Neural progenitor cell (in vitro differentiated cells): ENCODE measurements at regions not wholly inside any gene's neighbourhood (a gene's known extent, or its start where the extent isn't known, plus 50 kb on each side); places are given as distances from the start of the nearest gene placed in this dataset.

ENCODE experiments used
- DNase-seq: peaks from one replicate; pipeline ENCODE4 v3.0.0-alpha.2; 2016; ENCODE audit warnings: low spot score
- H2AFZ ChIP-seq: fragments of 200-600 bp; sonication (generic); replicated peaks from 2 replicates; pipeline ENCODE4 v1.6.1; 2016; ENCODE audit warnings: antibody characterized with exemption
- H3F3A ChIP-seq: fragments of 200-600 bp; sonication (generic); 2 replicates; pipeline ENCODE4 v1.6.1; 2016; ENCODE audit warnings: antibody characterized with exemption, low read depth
- H3K27ac ChIP-seq: fragments of 200-600 bp; sonication (generic); 2 replicates; pipeline ENCODE4 v1.5.1; 2016; ENCODE audit warnings: mild to moderate bottlenecking
- H3K27me3 ChIP-seq: fragments of 200-600 bp; sonication (generic); 2 replicates; pipeline ENCODE4 v1.6.1; 2016; ENCODE audit warnings: mild to moderate bottlenecking, moderate library complexity
- H3K36me3 ChIP-seq: fragments of 200-600 bp; sonication (generic); 2 replicates; pipeline ENCODE4 v1.5.1; 2016
- H3K4me1 ChIP-seq: fragments of 200-600 bp; sonication (generic); 2 replicates; pipeline ENCODE4 v1.6.1; 2016; ENCODE audit warnings: mixed run types
- H3K4me2 ChIP-seq: fragments of 200-600 bp; sonication (generic); 2 replicates; pipeline ENCODE4 v1.6.1; 2016
- H3K4me3 ChIP-seq: fragments of 200-600 bp; sonication (generic); 2 replicates; pipeline ENCODE4 v1.5.1; 2016
- H3K79me2 ChIP-seq: fragments of 200-600 bp; sonication (generic); 2 replicates; pipeline ENCODE4 v1.6.1; 2016; ENCODE audit warnings: low read depth
- H3K9ac ChIP-seq: fragments of 200-600 bp; sonication (generic); 2 replicates; pipeline ENCODE4 v1.6.1; 2016
- H3K9me3 ChIP-seq: fragments of 200-600 bp; sonication (generic); 2 replicates; pipeline ENCODE4 v1.5.1; 2016; ENCODE audit warnings: low read depth
- H4K20me1 ChIP-seq: fragments of 200-600 bp; sonication (generic); 2 replicates; pipeline ENCODE4 v1.6.1; 2016; ENCODE audit warnings: low read depth
- H3K27ac Mint-ChIP-seq: 3 replicates; pipeline ENCODE4 v1.8.0; 2021; ENCODE audit warnings: mixed read lengths
- H3K27me3 Mint-ChIP-seq: 2 replicates; pipeline ENCODE4 v1.8.0; 2022; ENCODE audit warnings: low read depth, mild to moderate bottlenecking, inconsistent platforms, moderate library complexity, mixed read lengths; ENCODE audit not compliant: insufficient read depth
- H3K36me3 Mint-ChIP-seq: 3 replicates; pipeline ENCODE4 v1.8.0; 2021; ENCODE audit warnings: mixed read lengths
- H3K4me1 Mint-ChIP-seq: 3 replicates; pipeline ENCODE4 v1.8.0; 2021; ENCODE audit warnings: mixed read lengths
- H3K4me3 Mint-ChIP-seq: 3 replicates; pipeline ENCODE4 v1.8.0; 2021; ENCODE audit warnings: mild to moderate bottlenecking, moderate library complexity, mixed read lengths
- H3K9me3 Mint-ChIP-seq: 3 replicates; pipeline ENCODE4 v1.8.0; 2020; ENCODE audit warnings: mixed read lengths
- EZH2 ChIP-seq: fragments of 200-600 bp; sonication (generic); IDR thresholded peaks from 2 replicates; pipeline ENCODE4 v1.6.1; 2017; ENCODE audit warnings: antibody characterized with exemption, mild to moderate bottlenecking, moderate library complexity
- EZH2phosphoT487 ChIP-seq: fragments of 200-600 bp; sonication (generic); IDR thresholded peaks from 2 replicates; pipeline ENCODE4 v1.6.1; 2017; ENCODE audit warnings: antibody characterized with exemption
- TF ChIP-seq, protein P1 (sequence below): fragments of 200-600 bp; sonication (generic); IDR thresholded peaks from 2 replicates; pipeline ENCODE4 v1.5.1; 2017; ENCODE audit warnings: antibody characterized with exemption, mild to moderate bottlenecking

DNA sequence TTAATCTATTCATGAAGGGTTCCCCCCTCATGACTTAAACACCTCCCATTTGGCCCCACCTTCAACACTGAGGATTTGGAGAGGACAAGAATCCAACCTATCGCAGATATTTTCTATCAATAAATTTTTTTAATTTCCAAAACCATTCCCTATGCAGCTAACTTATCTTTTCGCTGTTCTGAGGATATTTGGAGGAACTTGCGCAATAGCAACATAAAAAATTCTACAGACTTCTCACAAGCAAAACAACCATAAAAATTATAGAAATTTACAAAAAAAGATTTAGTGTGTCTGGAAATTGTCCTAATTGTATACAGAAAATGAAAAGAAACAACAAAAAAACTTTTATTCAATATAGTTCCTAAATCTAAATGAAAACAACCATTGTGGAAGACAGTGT is 1472.7 kb upstream of the ZEB2 start:
- Histone ChIP-seq H3K9me3 (no peaks in the 10 kb centered on the region), H3K4me3 (no peak overlapping the region), H3K79me2 (no peaks in the 10 kb centered on the region), H3K9ac (no peak overlapping the region), H3F3A (no peaks in the 10 kb centered on the region), H3K27ac (no peak overlapping the region), H3K4me1 (no peaks in the 10 kb centered on the region), H4K20me1 (no peaks in the 10 kb centered on the region), H3K4me2 (no peak overlapping the region), H3K36me3 (no peaks in the 10 kb centered on the region), H3K27me3 (no peaks in the 10 kb centered on the region), H2AFZ (no peak overlapping the region)
- no peak for TF ChIP-seq EZH2phosphoT487
- TF ChIP-seq, protein P1, sequence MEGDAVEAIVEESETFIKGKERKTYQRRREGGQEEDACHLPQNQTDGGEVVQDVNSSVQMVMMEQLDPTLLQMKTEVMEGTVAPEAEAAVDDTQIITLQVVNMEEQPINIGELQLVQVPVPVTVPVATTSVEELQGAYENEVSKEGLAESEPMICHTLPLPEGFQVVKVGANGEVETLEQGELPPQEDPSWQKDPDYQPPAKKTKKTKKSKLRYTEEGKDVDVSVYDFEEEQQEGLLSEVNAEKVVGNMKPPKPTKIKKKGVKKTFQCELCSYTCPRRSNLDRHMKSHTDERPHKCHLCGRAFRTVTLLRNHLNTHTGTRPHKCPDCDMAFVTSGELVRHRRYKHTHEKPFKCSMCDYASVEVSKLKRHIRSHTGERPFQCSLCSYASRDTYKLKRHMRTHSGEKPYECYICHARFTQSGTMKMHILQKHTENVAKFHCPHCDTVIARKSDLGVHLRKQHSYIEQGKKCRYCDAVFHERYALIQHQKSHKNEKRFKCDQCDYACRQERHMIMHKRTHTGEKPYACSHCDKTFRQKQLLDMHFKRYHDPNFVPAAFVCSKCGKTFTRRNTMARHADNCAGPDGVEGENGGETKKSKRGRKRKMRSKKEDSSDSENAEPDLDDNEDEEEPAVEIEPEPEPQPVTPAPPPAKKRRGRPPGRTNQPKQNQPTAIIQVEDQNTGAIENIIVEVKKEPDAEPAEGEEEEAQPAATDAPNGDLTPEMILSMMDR, result no peak
- no peak for TF ChIP-seq EZH2
- no peak for DNase-seq
- Mint-ChIP-seq H3K27me3 (no peaks in the 10 kb centered on the region), H3K36me3 (no peaks in the 10 kb centered on the region), H3K4me1 (peaks cover 2% of the 10 kb centered on the region), H3K9me3 (peaks cover 11% of the 10 kb centered on the region), H3K4me3 (no peak overlapping the region), H3K27ac (no peak overlapping the region)

GRCh38 chr2:145987793-145988192 is 1467.9 kb upstream of the ZEB2 start:
- H3K9me3 Mint-ChIP-seq, result peaks cover 4% of the 10 kb centered on the region
- Histone ChIP-seq H3K4me2 (no peak overlapping the region), H3K4me3 (no peak overlapping the region), H3K79me2 (no peaks in the 10 kb centered on the region), H2AFZ (peak overlapping the region; percentile 92), H3K4me1 (no peaks in the 10 kb centered on the region), H3K36me3 (no peaks in the 10 kb centered on the region), H3K27ac (no peak overlapping the region), H3K27me3 (no peaks in the 10 kb centered on the region), H3F3A (no peaks in the 10 kb centered on the region), H3K9me3 (no peaks in the 10 kb centered on the region), H3K9ac (no peak overlapping the region), H4K20me1 (no peaks in the 10 kb centered on the region)
- H3K4me3 Mint-ChIP-seq, result no peak overlapping the region
- no peak for DNase-seq
- TF ChIP-seq, protein P1, result no peak
- TF ChIP-seq EZH2phosphoT487 (no peak), EZH2 (no peak)
- peaks cover 2% of the 10 kb centered on the region for H3K4me1 Mint-ChIP-seq
- H3K27ac Mint-ChIP-seq, result no peak overlapping the region
- H3K36me3 Mint-ChIP-seq, result no peaks in the 10 kb centered on the region
- H3K27me3 Mint-ChIP-seq, result no peaks in the 10 kb centered on the region

- H3K9ac ChIP-seq, result no peak overlapping the region
- H3K27me3 Mint-ChIP-seq, result no peaks in the 10 kb centered on the region
- H3K4me1 ChIP-seq, result no peaks in the 10 kb centered on the region
- no peak overlapping the region for H3K4me3 ChIP-seq
- no peaks in the 10 kb centered on the region for H3K79me2 ChIP-seq
- no peak overlapping the region for H3K4me3 Mint-ChIP-seq
- TF ChIP-seq EZH2, result no peak
- TF ChIP-seq, protein P1, result no peak
- no peak for TF ChIP-seq EZH2phosphoT487
- H3F3A ChIP-seq, result no peaks in the 10 kb centered on the region
- DNase-seq, result no peak
- H3K4me1 Mint-ChIP-seq, result peaks cover 2% of the 10 kb centered on the region
- no peak overlapping the region for H3K27ac ChIP-seq
- H3K4me2 ChIP-seq, result no peak overlapping the region
- H3K27ac Mint-ChIP-seq, result no peak overlapping the region
- H2AFZ ChIP-seq, result no peak overlapping the region
- H3K36me3 Mint-ChIP-seq, result no peaks in the 10 kb centered on the region
- no peaks in the 10 kb centered on the region for H4K20me1 ChIP-seq
- no peaks in the 10 kb centered on the region for H3K9me3 Mint-ChIP-seq
- no peaks in the 10 kb centered on the region for H3K36me3 ChIP-seq
- no peaks in the 10 kb centered on the region for H3K27me3 ChIP-seq
- no peaks in the 10 kb centered on the region for H3K9me3 ChIP-seq
These were observed 1465.6 kb upstream of the ZEB2 start for GRCh38 chr2:145985517-145985916.

DNA sequence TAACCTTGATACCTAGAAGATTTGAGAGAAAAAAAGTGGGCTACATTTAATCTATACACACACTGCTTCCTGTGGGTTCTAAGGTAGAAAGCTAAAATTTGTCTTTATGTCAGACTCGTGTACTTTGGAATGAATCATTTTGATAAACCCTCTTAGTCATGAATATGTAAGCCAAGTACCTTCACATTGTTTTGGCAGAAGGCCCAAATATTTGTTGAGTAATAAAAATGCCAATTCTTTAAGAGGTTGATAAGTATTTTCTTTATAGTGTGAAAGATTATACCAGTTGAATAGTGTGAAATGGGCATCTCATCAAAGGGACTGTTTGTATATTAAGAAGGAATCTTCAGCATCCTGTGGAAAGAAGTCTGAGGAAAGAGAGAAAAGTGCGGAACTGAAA is 1464.7 kb upstream of the ZEB2 start:
- no peak overlapping the region for H3K4me3 Mint-ChIP-seq
- no peaks in the 10 kb centered on the region for H3K36me3 ChIP-seq
- H3K27me3 ChIP-seq, result no peaks in the 10 kb centered on the region
- no peaks in the 10 kb centered on the region for H3K4me1 ChIP-seq
- H3K9me3 Mint-ChIP-seq, result no peaks in the 10 kb centered on the region
- H3K9ac ChIP-seq, result no peak overlapping the region
- no peaks in the 10 kb centered on the region for H4K20me1 ChIP-seq
- TF ChIP-seq EZH2phosphoT487, result no peak
- no peak for TF ChIP-seq EZH2
- TF ChIP-seq, protein P1, result no peak
- H3K27ac ChIP-seq, result no peak overlapping the region
- H3F3A ChIP-seq, result no peaks in the 10 kb centered on the region
- no peak overlapping the region for H2AFZ ChIP-seq
- no peak overlapping the region for H3K27ac Mint-ChIP-seq
- H3K4me2 ChIP-seq, result no peak overlapping the region
- H3K36me3 Mint-ChIP-seq, result no peaks in the 10 kb centered on the region
- H3K4me1 Mint-ChIP-seq, result peaks cover 2% of the 10 kb centered on the region
- no peak overlapping the region for H3K4me3 ChIP-seq
- no peak for DNase-seq
- H3K79me2 ChIP-seq, result no peaks in the 10 kb centered on the region
- H3K9me3 ChIP-seq, result no peaks in the 10 kb centered on the region
- H3K27me3 Mint-ChIP-seq, result no peaks in the 10 kb centered on the region
